Gastroesophageal sphincter (tissue), 4 donors: ENCODE measurements at regions not wholly inside any gene's neighbourhood (a gene's known extent, or its start where the extent isn't known, plus 50 kb on each side); places are given as distances from the start of the nearest gene placed in this dataset.
A peak's percentile ranks its signal among the peaks of the same experiment; 100 is the strongest.

Source experiments
- ATAC-seq: fragments of 150-250 bp; one replicate; pipeline ENCODE4 v1.9.1; 2016; ENCODE audit warnings: mild to moderate bottlenecking, moderate library complexity
- H3K27ac ChIP-seq, 4 donors: fragments of 200-600 bp; sonication (generic) in 3 of 4; 1 replicate in 3 of 4; 2 replicates in 1 of 4; pipeline ENCODE4 v1.5.1; 2016 to 2019
- H3K27me3 ChIP-seq: fragments of 200-600 bp; sonication (generic); one replicate; pipeline ENCODE4 v1.5.1; 2019
- H3K36me3 ChIP-seq, 2 donors: fragments of 200-600 bp; sonication (generic); one replicate each; pipeline ENCODE4 v1.5.1; 2019; ENCODE audit warnings: control low read depth in 1 of 2
- H3K4me1 ChIP-seq, 3 donors: fragments of 200-600 bp; sonication (generic); 1 replicate in 2 of 3; 2 replicates in 1 of 3; pipeline ENCODE4 v1.5.1; 2016 to 2019; ENCODE audit warnings: control low read depth in 2 of 3
- H3K4me3 ChIP-seq, 2 donors: fragments of 200-600 bp; sonication (generic); one replicate each; pipeline ENCODE4 v1.5.1; 2019; ENCODE audit warnings: mild to moderate bottlenecking in 1 of 2, moderate library complexity in 1 of 2
- H3K9me3 ChIP-seq, 3 donors: fragments of 200-600 bp; sonication (generic); one replicate each; pipeline ENCODE4 v1.5.1; 2017 to 2019; ENCODE audit warnings: control low read depth in 2 of 3
- CTCF ChIP-seq, 4 experiments: fragments of 200-600 bp in 2 of 4; fragments of 450-650 bp in 2 of 4; sonication (generic) in 1 of 4; IDR thresholded peaks; one replicate each; pipeline ENCODE4 v1.5.1; 2017 to 2019; ENCODE audit warnings: antibody characterized with exemption in 4 of 4, mild to moderate bottlenecking in 2 of 4, moderate library complexity in 2 of 4
- EP300 ChIP-seq: sonication (generic); formaldehyde crosslinking; IDR thresholded peaks from one replicate; pipeline ENCODE4 v1.6.1; 2017; ENCODE audit warnings: antibody characterized with exemption, mild to moderate bottlenecking
- POLR2A ChIP-seq, 2 donors: fragments of 450-650 bp; IDR thresholded peaks; one replicate each; pipeline ENCODE4 v1.6.1; 2017; ENCODE audit warnings: antibody characterized with exemption in 2 of 2, mild to moderate bottlenecking in 2 of 2, moderate library complexity in 1 of 2
- POLR2AphosphoS5 ChIP-seq: sonication (generic); formaldehyde crosslinking; IDR thresholded peaks from one replicate; pipeline ENCODE4 v1.6.1; 2017; ENCODE audit warnings: antibody characterized with exemption
- WGBS, 2 donors: methylation state at CpG; one replicate each; pipeline ENCODE4 v1.1.5; 2018; ENCODE audit warnings: low coverage in 1 of 2; 5-methylcytosine and 5-hydroxymethylcytosine counted together

- Histone ChIP-seq H3K4me1 (peaks cover 0 to 17% (median 0%) of the 10 kb centered on the region in 3 donors), H3K27ac (no peak overlapping the region), H3K4me3 (no peak overlapping the region), H3K27me3 (no peaks in the 10 kb centered on the region), H3K36me3 (no peaks in the 10 kb centered on the region), H3K9me3 (no peaks in the 10 kb centered on the region)
- WGBS, 2 donors: 0 to 41% methylated on average over 1 to 13 of the region's 16 CpGs
- ATAC-seq: no peak
- TF ChIP-seq EP300: no peak
- TF ChIP-seq POLR2A (IDR thresholded peaks at IDR 0.05): no peak
- TF ChIP-seq POLR2AphosphoS5: peak; percentile 16
- no peak for TF ChIP-seq CTCF (IDR thresholded peaks at IDR 0.05)
Measured at GRCh38 chr16:79429381-79430190, 171.0 kb downstream of the MAF start.

- no peak for TF ChIP-seq POLR2A (IDR thresholded peaks at IDR 0.05)
- TF ChIP-seq EP300: no peak
- no peak for TF ChIP-seq POLR2AphosphoS5
- Histone ChIP-seq H3K9me3 (no peaks in the 10 kb centered on the region), H3K4me3 (no peak overlapping the region), H3K4me1 (peaks cover 0 to 17% (median 0%) of the 10 kb centered on the region in 3 donors), H3K36me3 (no peaks in the 10 kb centered on the region), H3K27me3 (no peaks in the 10 kb centered on the region), H3K27ac (no peak overlapping the region)
- 81 to 94% methylated on average over 4 to 6 of the region's 6 CpGs for WGBS, 2 donors
- ATAC-seq: no peak
Measured at GRCh38 chr16:79426663-79427062, 173.9 kb downstream of the MAF start.

- H3K9me3 ChIP-seq: no peaks in the 10 kb centered on the region
- H3K4me1 ChIP-seq: no peaks in the 10 kb centered on the region
- no peak for ATAC-seq
- WGBS, 2 donors: 70 to 82% methylated on average over 2 to 6 of the region's 7 CpGs
- H3K4me3 ChIP-seq: no peak overlapping the region
- no peak overlapping the region for H3K27ac ChIP-seq
- H3K36me3 ChIP-seq: no peaks in the 10 kb centered on the region
- peaks cover 4% of the 10 kb centered on the region for H3K27me3 ChIP-seq
- TF ChIP-seq POLR2A (IDR thresholded peaks at IDR 0.05) (no peak), CTCF (IDR thresholded peaks at IDR 0.05) (no peak), POLR2AphosphoS5 (no peak), EP300 (no peak)
Measured at GRCh38 chr16:79422064-79422463, 178.5 kb downstream of the MAF start.

GRCh38 chr16:79421126-79421525 lies 179.4 kb downstream of the MAF start:
- no peak overlapping the region for H3K4me3 ChIP-seq
- H3K27me3 ChIP-seq: peaks cover 6% of the 10 kb centered on the region
- no peaks in the 10 kb centered on the region for H3K4me1 ChIP-seq
- 91 to 95% methylated on average over 7 of the region's 7 CpGs for WGBS, 2 donors
- no peak overlapping the region for H3K27ac ChIP-seq
- H3K9me3 ChIP-seq: no peaks in the 10 kb centered on the region
- no peaks in the 10 kb centered on the region for H3K36me3 ChIP-seq
- TF ChIP-seq EP300: no peak
- TF ChIP-seq POLR2AphosphoS5: no peak
- no peak for TF ChIP-seq POLR2A (IDR thresholded peaks at IDR 0.05)
- no peak for TF ChIP-seq CTCF (IDR thresholded peaks at IDR 0.05)
- no peak for ATAC-seq

GRCh38 chr16:79420493-79420892 lies 180.0 kb downstream of the MAF start:
- H3K27ac ChIP-seq: no peak overlapping the region
- WGBS, 2 donors: 98% methylated on average over 7 of the region's 13 CpGs; no CpG with 5 or more reads in 1 of the 2 donors
- no peak overlapping the region for H3K4me3 ChIP-seq
- TF ChIP-seq CTCF (IDR thresholded peaks at IDR 0.05) (no peak), POLR2A (IDR thresholded peaks at IDR 0.05) (no peak), POLR2AphosphoS5 (no peak), EP300 (no peak)
- ATAC-seq: no peak
- no peaks in the 10 kb centered on the region for H3K36me3 ChIP-seq
- H3K27me3 ChIP-seq: peaks cover 6% of the 10 kb centered on the region
- H3K9me3 ChIP-seq: no peaks in the 10 kb centered on the region
- no peaks in the 10 kb centered on the region for H3K4me1 ChIP-seq
